ENCODE measurements at regions not wholly inside any gene's neighbourhood (a gene's known extent, or its start where the extent isn't known, plus 50 kb on each side); places are given as distances from the start of the nearest gene placed in this dataset.
A peak's percentile ranks its signal among the peaks of the same experiment; 100 is the strongest.

GRCh38 chr4:112778520-112778919 is 141.6 kb downstream of the LARP7 start:
- no peaks in the 10 kb centered on the region for H3K27me3 ChIP-seq (ENCODE audit: control insufficient read depth, insufficient read depth, low read length)
- H3K36me3 ChIP-seq (ENCODE audit: control insufficient read depth, insufficient read depth, low read length) = no peaks in the 10 kb centered on the region
- H3K27ac ChIP-seq (ENCODE audit: low read depth, low read length) = no peak overlapping the region

GRCh38 chr4:112793033-112793432 is 156.1 kb downstream of the LARP7 start:
- Histone ChIP-seq H3K27ac (ENCODE audit: low read depth, low read length) (no peak overlapping the region), H3K36me3 (ENCODE audit: control insufficient read depth, insufficient read depth, low read length) (no peaks in the 10 kb centered on the region), H3K9ac (ENCODE audit: low read length) (no peak overlapping the region), H3K4me3 (ENCODE audit: low read length) (no peak overlapping the region), H3K4me1 (ENCODE audit: control insufficient read depth, insufficient read depth, low read length) (no peaks in the 10 kb centered on the region), H3K27me3 (ENCODE audit: control insufficient read depth, insufficient read depth, low read length) (no peaks in the 10 kb centered on the region)

More at GRCh38 chr4:112778520-112778919, 141.6 kb downstream of the LARP7 start:
- Histone ChIP-seq H3K4me1 (ENCODE audit: control insufficient read depth, insufficient read depth, low read length) (no peaks in the 10 kb centered on the region), H3K4me3 (ENCODE audit: low read length) (no peak overlapping the region), H3K9ac (ENCODE audit: low read length) (no peak overlapping the region)

GRCh38 chr4:112800001-112800400 is 163.1 kb downstream of the LARP7 start:
- Histone ChIP-seq H3K4me3 (ENCODE audit: low read length) (no peak overlapping the region), H3K27ac (ENCODE audit: low read depth, low read length) (no peak overlapping the region), H3K4me1 (ENCODE audit: control insufficient read depth, insufficient read depth, low read length) (no peaks in the 10 kb centered on the region), H3K9ac (ENCODE audit: low read length) (no peak overlapping the region), H3K36me3 (ENCODE audit: control insufficient read depth, insufficient read depth, low read length) (no peaks in the 10 kb centered on the region), H3K27me3 (ENCODE audit: control insufficient read depth, insufficient read depth, low read length) (no peaks in the 10 kb centered on the region)

GRCh38 chr4:112801341-112801740 is 164.4 kb downstream of the LARP7 start:
- Histone ChIP-seq H3K9ac (ENCODE audit: low read length) (no peak overlapping the region), H3K4me1 (ENCODE audit: control insufficient read depth, insufficient read depth, low read length) (no peaks in the 10 kb centered on the region), H3K27ac (ENCODE audit: low read depth, low read length) (no peak overlapping the region), H3K36me3 (ENCODE audit: control insufficient read depth, insufficient read depth, low read length) (no peaks in the 10 kb centered on the region), H3K4me3 (ENCODE audit: low read length) (no peak overlapping the region), H3K27me3 (ENCODE audit: control insufficient read depth, insufficient read depth, low read length) (no peaks in the 10 kb centered on the region)

GRCh38 chr4:112802780-112803179 is 165.8 kb downstream of the LARP7 start:
- H3K27ac ChIP-seq (ENCODE audit: low read depth, low read length) = no peak overlapping the region
- no peak overlapping the region for H3K4me3 ChIP-seq (ENCODE audit: low read length)
- no peaks in the 10 kb centered on the region for H3K36me3 ChIP-seq (ENCODE audit: control insufficient read depth, insufficient read depth, low read length)
- no peaks in the 10 kb centered on the region for H3K4me1 ChIP-seq (ENCODE audit: control insufficient read depth, insufficient read depth, low read length)
- no peaks in the 10 kb centered on the region for H3K27me3 ChIP-seq (ENCODE audit: control insufficient read depth, insufficient read depth, low read length)
- no peak overlapping the region for H3K9ac ChIP-seq (ENCODE audit: low read length)

GRCh38 chr4:112807083-112807482 is 170.1 kb downstream of the LARP7 start:
- Histone ChIP-seq H3K9ac (ENCODE audit: low read length) (no peak overlapping the region), H3K27ac (ENCODE audit: low read depth, low read length) (no peak overlapping the region), H3K27me3 (ENCODE audit: control insufficient read depth, insufficient read depth, low read length) (no peaks in the 10 kb centered on the region), H3K4me1 (ENCODE audit: control insufficient read depth, insufficient read depth, low read length) (no peaks in the 10 kb centered on the region), H3K36me3 (ENCODE audit: control insufficient read depth, insufficient read depth, low read length) (no peaks in the 10 kb centered on the region), H3K4me3 (ENCODE audit: low read length) (no peak overlapping the region)

GRCh38 chr4:112808001-112808400 is 171.1 kb downstream of the LARP7 start:
- H3K4me3 ChIP-seq (ENCODE audit: low read length) = no peak overlapping the region
- H3K4me1 ChIP-seq (ENCODE audit: control insufficient read depth, insufficient read depth, low read length) = no peaks in the 10 kb centered on the region
- no peaks in the 10 kb centered on the region for H3K27me3 ChIP-seq (ENCODE audit: control insufficient read depth, insufficient read depth, low read length)
- H3K36me3 ChIP-seq (ENCODE audit: control insufficient read depth, insufficient read depth, low read length) = no peaks in the 10 kb centered on the region
- no peak overlapping the region for H3K9ac ChIP-seq (ENCODE audit: low read length)
- no peak overlapping the region for H3K27ac ChIP-seq (ENCODE audit: low read depth, low read length)

- Histone ChIP-seq H3K27ac (ENCODE audit: low read depth, low read length) (no peak overlapping the region), H3K4me1 (ENCODE audit: control insufficient read depth, insufficient read depth, low read length) (peaks cover under 1% of the 10 kb centered on the region), H3K27me3 (ENCODE audit: control insufficient read depth, insufficient read depth, low read length) (no peaks in the 10 kb centered on the region), H3K9ac (ENCODE audit: low read length) (no peak overlapping the region), H3K36me3 (ENCODE audit: control insufficient read depth, insufficient read depth, low read length) (no peaks in the 10 kb centered on the region), H3K4me3 (ENCODE audit: low read length) (no peak overlapping the region)
Observed at GRCh38 chr4:112813790-112814189, 176.8 kb downstream of the LARP7 start.

- Histone ChIP-seq H3K4me3 (ENCODE audit: low read length) (peak overlapping the region; percentile 55), H3K9ac (ENCODE audit: low read length) (peak overlapping the region; percentile 8), H3K4me1 (ENCODE audit: control insufficient read depth, insufficient read depth, low read length) (peaks cover 2% of the 10 kb centered on the region), H3K36me3 (ENCODE audit: control insufficient read depth, insufficient read depth, low read length) (no peaks in the 10 kb centered on the region), H3K27me3 (ENCODE audit: control insufficient read depth, insufficient read depth, low read length) (no peaks in the 10 kb centered on the region), H3K27ac (ENCODE audit: low read depth, low read length) (peak overlapping the region; percentile 41)
Observed at GRCh38 chr4:112817933-112818593, 181.1 kb downstream of the LARP7 start.

GRCh38 chr4:112818594-112818965 is 181.6 kb downstream of the LARP7 start:
- Histone ChIP-seq H3K4me3 (ENCODE audit: low read length) (peak overlapping the region; percentile 55), H3K36me3 (ENCODE audit: control insufficient read depth, insufficient read depth, low read length) (no peaks in the 10 kb centered on the region), H3K9ac (ENCODE audit: low read length) (peak overlapping the region; percentile 8), H3K4me1 (ENCODE audit: control insufficient read depth, insufficient read depth, low read length) (peaks cover 2% of the 10 kb centered on the region), H3K27me3 (ENCODE audit: control insufficient read depth, insufficient read depth, low read length) (no peaks in the 10 kb centered on the region), H3K27ac (ENCODE audit: low read depth, low read length) (peak overlapping the region; percentile 41)

GRCh38 chr4:112819729-112820128 is 182.8 kb downstream of the LARP7 start:
- peaks cover 2% of the 10 kb centered on the region for H3K4me1 ChIP-seq (ENCODE audit: control insufficient read depth, insufficient read depth, low read length)
- H3K36me3 ChIP-seq (ENCODE audit: control insufficient read depth, insufficient read depth, low read length) = no peaks in the 10 kb centered on the region
- H3K9ac ChIP-seq (ENCODE audit: low read length) = no peak overlapping the region
- H3K4me3 ChIP-seq (ENCODE audit: low read length) = peak overlapping the region; percentile 2
- H3K27me3 ChIP-seq (ENCODE audit: control insufficient read depth, insufficient read depth, low read length) = no peaks in the 10 kb centered on the region
- H3K27ac ChIP-seq (ENCODE audit: low read depth, low read length) = no peak overlapping the region

GRCh38 chr4:112823156-112823555 is 186.2 kb downstream of the LARP7 start:
- Histone ChIP-seq H3K36me3 (ENCODE audit: control insufficient read depth, insufficient read depth, low read length) (no peaks in the 10 kb centered on the region), H3K9ac (ENCODE audit: low read length) (no peak overlapping the region), H3K27ac (ENCODE audit: low read depth, low read length) (no peak overlapping the region), H3K4me3 (ENCODE audit: low read length) (no peak overlapping the region), H3K4me1 (ENCODE audit: control insufficient read depth, insufficient read depth, low read length) (peaks cover 2% of the 10 kb centered on the region), H3K27me3 (ENCODE audit: control insufficient read depth, insufficient read depth, low read length) (no peaks in the 10 kb centered on the region)

- Histone ChIP-seq H3K4me3 (ENCODE audit: low read length) (no peak overlapping the region), H3K4me1 (ENCODE audit: control insufficient read depth, insufficient read depth, low read length) (peaks cover 2% of the 10 kb centered on the region), H3K27ac (ENCODE audit: low read depth, low read length) (no peak overlapping the region), H3K27me3 (ENCODE audit: control insufficient read depth, insufficient read depth, low read length) (no peaks in the 10 kb centered on the region), H3K9ac (ENCODE audit: low read length) (no peak overlapping the region), H3K36me3 (ENCODE audit: control insufficient read depth, insufficient read depth, low read length) (no peaks in the 10 kb centered on the region)
Observed at GRCh38 chr4:112823606-112824005, 186.7 kb downstream of the LARP7 start.

All from rectal smooth muscle tissue (tissue), 1 donor.